SK-N-SH (cell line): ENCODE measurements at regions not wholly inside any gene's neighbourhood (a gene's known extent, or its start where the extent isn't known, plus 50 kb on each side); places are given as distances from the start of the nearest gene placed in this dataset.

Experiments
- CTCF ChIA-PET: fragments of 300-600, 350-600 bp; formaldehyde crosslinking; extraction: SDS; loops from one replicate; lab custom pipeline; 2021; lab: Yijun Ruan, JAX
- POLR2A ChIA-PET: fragments of 350-600 bp; sonication (Branson Sonifier 250); formaldehyde crosslinking; extraction: SDS; loops from one replicate; lab custom pipeline; 2020; ENCODE audit warnings: antibody characterized with exemption, inconsistent platforms; lab: Yijun Ruan, JAX
- DNase-seq: peaks from one replicate; pipeline ENCODE4 v3.0.0; 2012
- H2AFZ ChIP-seq: fragments of 200-600 bp; sonication (generic); 2 replicates; pipeline ENCODE4 v1.8.1; 2016; ENCODE audit warnings: antibody characterized with exemption, mild to moderate bottlenecking, low read depth
- H3F3A ChIP-seq: fragments of 200-600 bp; sonication (generic); replicated peaks from 2 replicates; pipeline ENCODE3; 2016; ENCODE audit warnings: antibody characterized with exemption, mild to moderate bottlenecking; ENCODE audit not compliant: insufficient read depth
- H3K27ac ChIP-seq, 2 experiments: fragments of 200-500 bp in 1 of 2; fragments of 200-600 bp in 1 of 2; sonication (Bioruptor generic) in 1 of 2; sonication (generic), shearing (Covaris generic) in 1 of 2; 2 replicates each; pipeline versions ENCODE4 v1.5.1 to v1.6.1; 2014 to 2016; ENCODE audit warnings: low read depth in 2 of 2, inconsistent platforms in 1 of 2, low read length in 1 of 2, mild to moderate bottlenecking in 1 of 2, mixed read lengths in 1 of 2
- H3K27me3 ChIP-seq: fragments of 200-600 bp; sonication (generic), shearing (Covaris generic); 2 replicates; pipeline ENCODE4 v1.6.1; 2016; ENCODE audit warnings: mixed run types; ENCODE audit not compliant: insufficient read depth
- H3K36me3 ChIP-seq, 2 experiments: fragments of 200-500 bp in 1 of 2; fragments of 200-600 bp in 1 of 2; sonication (Bioruptor generic) in 1 of 2; sonication (generic) in 1 of 2; replicated peaks in 1 of 2; 2 replicates each; pipeline versions ENCODE3 to v1.5.1; 2014 to 2016; ENCODE audit warnings: low read length in 1 of 2, mild to moderate bottlenecking in 1 of 2; ENCODE audit not compliant: insufficient read depth in 2 of 2, control insufficient read depth in 1 of 2
- H3K4me1 ChIP-seq, 2 experiments: fragments of 200-500 bp in 1 of 2; fragments of 200-600 bp in 1 of 2; sonication (Bioruptor generic) in 1 of 2; sonication (generic), shearing (Covaris generic) in 1 of 2; 2 replicates each; pipeline versions ENCODE4 v1.5.1 to v1.6.1; 2014 to 2016; ENCODE audit warnings: low read depth in 1 of 2, low read length in 1 of 2, mixed run types in 1 of 2; ENCODE audit not compliant: insufficient read depth in 2 of 2, control insufficient read depth in 1 of 2
- H3K4me2 ChIP-seq: fragments of 200-600 bp; sonication (generic), shearing (Covaris generic); 2 replicates; pipeline ENCODE4 v1.6.1; 2017; ENCODE audit warnings: mixed run types
- H3K4me3 ChIP-seq, 2 experiments: fragments of 200-500 bp in 1 of 2; fragments of 200-600 bp in 1 of 2; sonication (Bioruptor generic) in 1 of 2; sonication (generic), shearing (Covaris generic) in 1 of 2; 2 replicates each; pipeline versions ENCODE4 v1.5.1 to v1.8.1; 2014 to 2016; ENCODE audit warnings: low read depth in 2 of 2, inconsistent platforms in 1 of 2, low read length in 1 of 2, mild to moderate bottlenecking in 1 of 2, mixed read lengths in 1 of 2, moderate library complexity in 1 of 2
- H3K79me2 ChIP-seq: fragments of 200-600 bp; sonication (generic); 2 replicates; pipeline ENCODE4 v1.8.1; 2017; ENCODE audit warnings: mild to moderate bottlenecking; ENCODE audit not compliant: insufficient read depth
- H3K9ac ChIP-seq: fragments of 200-600 bp; sonication (generic); 2 replicates; pipeline ENCODE4 v1.6.1; 2017; ENCODE audit warnings: mixed run types
- H3K9me2 ChIP-seq: fragments of 200-600 bp; sonication (generic); 2 replicates; pipeline ENCODE4 v1.6.1; 2017; ENCODE audit warnings: mixed run types
- H3K9me3 ChIP-seq: fragments of 200-600 bp; sonication (generic); 2 replicates; pipeline ENCODE4 v1.6.1; 2017; ENCODE audit warnings: mixed run types, mild to moderate bottlenecking, moderate library complexity
- H4K20me1 ChIP-seq: fragments of 200-600 bp; sonication (generic); 2 replicates; pipeline ENCODE4 v1.6.1; 2017; ENCODE audit warnings: mild to moderate bottlenecking, mixed run types; ENCODE audit not compliant: insufficient read depth
- CHD2 ChIP-seq: fragments of 150-350 bp; IDR thresholded peaks from 2 replicates; pipeline ENCODE4 v1.6.1; 2018; ENCODE audit warnings: low read length; ENCODE audit not compliant: partially characterized antibody
- EZH2phosphoT487 ChIP-seq: fragments of 200-600 bp; sonication (generic); IDR thresholded peaks from 2 replicates; pipeline ENCODE4 v1.6.1; 2017; ENCODE audit warnings: low read depth, mixed run types, mild to moderate bottlenecking, antibody characterized with exemption, moderate library complexity, borderline replicate concordance
- FOSL2 ChIP-seq: IDR thresholded peaks from 2 replicates; pipeline ENCODE4 v1.4.0; 2012; ENCODE audit warnings: low read depth, mild to moderate bottlenecking, moderate library complexity, borderline replicate concordance
- FOXJ3 ChIP-seq: sonication (generic); formaldehyde crosslinking; IDR thresholded peaks from 2 replicates; pipeline ENCODE4 v1.5.1; 2020; ENCODE audit warnings: mild to moderate bottlenecking, missing genetic modification reagents
- FOXM1 ChIP-seq: IDR thresholded peaks from 2 replicates; pipeline ENCODE4 v1.4.0; 2012; ENCODE audit warnings: low read depth, mild to moderate bottlenecking
- GATA2 ChIP-seq: sonication (generic); formaldehyde crosslinking; IDR thresholded peaks from 2 replicates; pipeline ENCODE4 v1.5.0; 2020; ENCODE audit warnings: mild to moderate bottlenecking, missing genetic modification reagents
- MEF2A ChIP-seq: IDR thresholded peaks from 2 replicates; pipeline ENCODE4 v1.4.0; 2012; ENCODE audit warnings: low read depth, borderline replicate concordance
- NFIC ChIP-seq: IDR thresholded peaks from 2 replicates; pipeline ENCODE4 v1.4.0; 2012; ENCODE audit warnings: borderline replicate concordance
- NRF1 ChIP-seq: IDR thresholded peaks from 2 replicates; pipeline ENCODE4 v1.6.1; 2012; ENCODE audit warnings: low read depth, mild to moderate bottlenecking, low read length
- POLR2AphosphoS5 ChIP-seq: IDR thresholded peaks from 2 replicates; pipeline ENCODE4 v1.6.1; 2012; ENCODE audit warnings: low read depth, low read length
- RCOR1 ChIP-seq: fragments of 150-350 bp; IDR thresholded peaks from 2 replicates; pipeline ENCODE4 v1.6.1; 2017; ENCODE audit warnings: antibody characterized with exemption, low read length
- WGBS: methylation state at CpG from one replicate; pipeline ENCODE4 v1.1.6; 2017; ENCODE audit warnings: low lambda C conversion rate; 5-methylcytosine and 5-hydroxymethylcytosine counted together
- TF ChIP-seq, protein P1 (sequence below): IDR thresholded peaks from 2 replicates; pipeline ENCODE4 v1.4.0; 2012; ENCODE audit warnings: low read depth, borderline replicate concordance
- TF ChIP-seq, protein P2 (sequence below): fragments of 200-600 bp; sonication (generic); IDR thresholded peaks from 2 replicates; pipeline ENCODE4 v1.6.1; 2017; ENCODE audit warnings: antibody characterized with exemption, mild to moderate bottlenecking, moderate library complexity
- TF ChIP-seq, protein P3 (sequence below): IDR thresholded peaks from 2 replicates; pipeline ENCODE4 v1.6.1; 2012; ENCODE audit warnings: mild to moderate bottlenecking, low read depth, low read length, moderate library complexity
- TF ChIP-seq, protein P4 (sequence below): IDR thresholded peaks from 2 replicates; pipeline ENCODE4 v1.4.0; 2012; ENCODE audit warnings: low read depth
- TF ChIP-seq, protein P5 (sequence below): IDR thresholded peaks from 2 replicates; pipeline ENCODE4; 2012

DNA sequence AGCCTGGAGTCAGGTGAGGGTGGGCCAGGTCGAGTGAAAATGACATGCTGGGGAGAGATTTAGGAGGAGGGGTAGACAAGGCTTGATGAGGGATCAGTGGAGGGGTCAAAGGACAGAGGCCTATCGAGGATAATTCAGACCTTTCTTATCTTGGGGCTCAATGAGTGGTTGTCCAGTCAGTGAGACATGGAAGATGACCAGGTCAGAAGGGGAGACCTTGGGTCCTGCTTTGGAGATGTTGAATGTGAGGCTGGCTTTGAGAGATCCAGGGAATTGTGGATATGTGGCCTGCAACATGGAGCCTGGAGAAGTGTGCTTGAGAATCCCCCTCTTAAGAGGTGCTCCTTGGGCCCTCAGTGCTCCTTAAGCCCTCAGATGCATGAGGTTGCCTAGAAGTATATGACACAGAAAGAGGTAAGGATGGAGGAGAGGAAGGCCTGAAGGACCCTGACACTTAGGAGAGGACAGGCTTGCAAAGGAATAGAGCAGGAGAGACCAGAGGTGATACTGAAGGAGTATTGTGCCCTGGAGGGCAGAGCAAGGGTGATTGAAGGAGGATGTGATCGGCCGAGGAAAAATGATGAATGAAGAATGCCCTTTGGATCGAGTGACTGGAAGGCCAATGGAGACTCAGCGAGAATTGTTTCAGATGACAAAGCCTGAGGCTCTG is 129.8 kb upstream of the GPR26 start:
- H3K9ac ChIP-seq, result no peak overlapping the region
- DNase-seq, result no peak
- H3K4me3 ChIP-seq, result no peak overlapping the region
- no peak overlapping the region for H2AFZ ChIP-seq
- no peaks in the 10 kb centered on the region for H3K79me2 ChIP-seq
- no peak overlapping the region for H3K27ac ChIP-seq
- no peak for TF ChIP-seq FOXJ3 (CRISPR knock-in tag)
- TF ChIP-seq, protein P1, sequence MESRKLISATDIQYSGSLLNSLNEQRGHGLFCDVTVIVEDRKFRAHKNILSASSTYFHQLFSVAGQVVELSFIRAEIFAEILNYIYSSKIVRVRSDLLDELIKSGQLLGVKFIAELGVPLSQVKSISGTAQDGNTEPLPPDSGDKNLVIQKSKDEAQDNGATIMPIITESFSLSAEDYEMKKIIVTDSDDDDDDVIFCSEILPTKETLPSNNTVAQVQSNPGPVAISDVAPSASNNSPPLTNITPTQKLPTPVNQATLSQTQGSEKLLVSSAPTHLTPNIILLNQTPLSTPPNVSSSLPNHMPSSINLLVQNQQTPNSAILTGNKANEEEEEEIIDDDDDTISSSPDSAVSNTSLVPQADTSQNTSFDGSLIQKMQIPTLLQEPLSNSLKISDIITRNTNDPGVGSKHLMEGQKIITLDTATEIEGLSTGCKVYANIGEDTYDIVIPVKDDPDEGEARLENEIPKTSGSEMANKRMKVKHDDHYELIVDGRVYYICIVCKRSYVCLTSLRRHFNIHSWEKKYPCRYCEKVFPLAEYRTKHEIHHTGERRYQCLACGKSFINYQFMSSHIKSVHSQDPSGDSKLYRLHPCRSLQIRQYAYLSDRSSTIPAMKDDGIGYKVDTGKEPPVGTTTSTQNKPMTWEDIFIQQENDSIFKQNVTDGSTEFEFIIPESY, result no peak
- TF ChIP-seq, protein P2, sequence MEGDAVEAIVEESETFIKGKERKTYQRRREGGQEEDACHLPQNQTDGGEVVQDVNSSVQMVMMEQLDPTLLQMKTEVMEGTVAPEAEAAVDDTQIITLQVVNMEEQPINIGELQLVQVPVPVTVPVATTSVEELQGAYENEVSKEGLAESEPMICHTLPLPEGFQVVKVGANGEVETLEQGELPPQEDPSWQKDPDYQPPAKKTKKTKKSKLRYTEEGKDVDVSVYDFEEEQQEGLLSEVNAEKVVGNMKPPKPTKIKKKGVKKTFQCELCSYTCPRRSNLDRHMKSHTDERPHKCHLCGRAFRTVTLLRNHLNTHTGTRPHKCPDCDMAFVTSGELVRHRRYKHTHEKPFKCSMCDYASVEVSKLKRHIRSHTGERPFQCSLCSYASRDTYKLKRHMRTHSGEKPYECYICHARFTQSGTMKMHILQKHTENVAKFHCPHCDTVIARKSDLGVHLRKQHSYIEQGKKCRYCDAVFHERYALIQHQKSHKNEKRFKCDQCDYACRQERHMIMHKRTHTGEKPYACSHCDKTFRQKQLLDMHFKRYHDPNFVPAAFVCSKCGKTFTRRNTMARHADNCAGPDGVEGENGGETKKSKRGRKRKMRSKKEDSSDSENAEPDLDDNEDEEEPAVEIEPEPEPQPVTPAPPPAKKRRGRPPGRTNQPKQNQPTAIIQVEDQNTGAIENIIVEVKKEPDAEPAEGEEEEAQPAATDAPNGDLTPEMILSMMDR, result no peak
- TF ChIP-seq FOSL2, result no peak
- no peak for TF ChIP-seq MEF2A
- no peak for TF ChIP-seq FOXM1
- TF ChIP-seq, protein P3, sequence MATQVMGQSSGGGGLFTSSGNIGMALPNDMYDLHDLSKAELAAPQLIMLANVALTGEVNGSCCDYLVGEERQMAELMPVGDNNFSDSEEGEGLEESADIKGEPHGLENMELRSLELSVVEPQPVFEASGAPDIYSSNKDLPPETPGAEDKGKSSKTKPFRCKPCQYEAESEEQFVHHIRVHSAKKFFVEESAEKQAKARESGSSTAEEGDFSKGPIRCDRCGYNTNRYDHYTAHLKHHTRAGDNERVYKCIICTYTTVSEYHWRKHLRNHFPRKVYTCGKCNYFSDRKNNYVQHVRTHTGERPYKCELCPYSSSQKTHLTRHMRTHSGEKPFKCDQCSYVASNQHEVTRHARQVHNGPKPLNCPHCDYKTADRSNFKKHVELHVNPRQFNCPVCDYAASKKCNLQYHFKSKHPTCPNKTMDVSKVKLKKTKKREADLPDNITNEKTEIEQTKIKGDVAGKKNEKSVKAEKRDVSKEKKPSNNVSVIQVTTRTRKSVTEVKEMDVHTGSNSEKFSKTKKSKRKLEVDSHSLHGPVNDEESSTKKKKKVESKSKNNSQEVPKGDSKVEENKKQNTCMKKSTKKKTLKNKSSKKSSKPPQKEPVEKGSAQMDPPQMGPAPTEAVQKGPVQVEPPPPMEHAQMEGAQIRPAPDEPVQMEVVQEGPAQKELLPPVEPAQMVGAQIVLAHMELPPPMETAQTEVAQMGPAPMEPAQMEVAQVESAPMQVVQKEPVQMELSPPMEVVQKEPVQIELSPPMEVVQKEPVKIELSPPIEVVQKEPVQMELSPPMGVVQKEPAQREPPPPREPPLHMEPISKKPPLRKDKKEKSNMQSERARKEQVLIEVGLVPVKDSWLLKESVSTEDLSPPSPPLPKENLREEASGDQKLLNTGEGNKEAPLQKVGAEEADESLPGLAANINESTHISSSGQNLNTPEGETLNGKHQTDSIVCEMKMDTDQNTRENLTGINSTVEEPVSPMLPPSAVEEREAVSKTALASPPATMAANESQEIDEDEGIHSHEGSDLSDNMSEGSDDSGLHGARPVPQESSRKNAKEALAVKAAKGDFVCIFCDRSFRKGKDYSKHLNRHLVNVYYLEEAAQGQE, result no peak
- no peak for TF ChIP-seq CHD2
- TF ChIP-seq, protein P4, sequence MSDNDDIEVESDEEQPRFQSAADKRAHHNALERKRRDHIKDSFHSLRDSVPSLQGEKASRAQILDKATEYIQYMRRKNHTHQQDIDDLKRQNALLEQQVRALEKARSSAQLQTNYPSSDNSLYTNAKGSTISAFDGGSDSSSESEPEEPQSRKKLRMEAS, result no peak
- no peak for TF ChIP-seq EZH2phosphoT487
- no peak for TF ChIP-seq NFIC
- TF ChIP-seq RCOR1, result no peak
- TF ChIP-seq POLR2AphosphoS5, result no peak
- TF ChIP-seq, protein P5, sequence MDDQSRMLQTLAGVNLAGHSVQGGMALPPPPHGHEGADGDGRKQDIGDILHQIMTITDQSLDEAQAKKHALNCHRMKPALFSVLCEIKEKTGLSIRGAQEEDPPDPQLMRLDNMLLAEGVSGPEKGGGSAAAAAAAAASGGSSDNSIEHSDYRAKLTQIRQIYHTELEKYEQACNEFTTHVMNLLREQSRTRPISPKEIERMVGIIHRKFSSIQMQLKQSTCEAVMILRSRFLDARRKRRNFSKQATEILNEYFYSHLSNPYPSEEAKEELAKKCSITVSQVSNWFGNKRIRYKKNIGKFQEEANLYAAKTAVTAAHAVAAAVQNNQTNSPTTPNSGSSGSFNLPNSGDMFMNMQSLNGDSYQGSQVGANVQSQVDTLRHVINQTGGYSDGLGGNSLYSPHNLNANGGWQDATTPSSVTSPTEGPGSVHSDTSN, result no peak
- no peak for TF ChIP-seq NRF1
- no peak for TF ChIP-seq GATA2 (CRISPR knock-in tag)
- TF ChIP-seq, all 33 proteins: peak for 0
- Histone ChIP-seq H4K20me1 (no peaks in the 10 kb centered on the region), H3K36me3 (no peaks in the 10 kb centered on the region), H3K9me3 (no peaks in the 10 kb centered on the region), H3K4me2 (no peak overlapping the region), H3K27me3 (no peaks in the 10 kb centered on the region), H3K4me1 (no peaks in the 10 kb centered on the region), H3F3A (no peaks in the 10 kb centered on the region), H3K9me2 (no peaks in the 10 kb centered on the region)
- CTCF ChIA-PET, result no interaction called here
- 37% methylated on average over 6 of the region's 6 CpGs for WGBS
- POLR2A ChIA-PET, result no interaction called here
